ENCODE measurements at regions not wholly inside any gene's neighbourhood (a gene's known extent, or its start where the extent isn't known, plus 50 kb on each side); places are given as distances from the start of the nearest gene placed in this dataset.

DNA sequence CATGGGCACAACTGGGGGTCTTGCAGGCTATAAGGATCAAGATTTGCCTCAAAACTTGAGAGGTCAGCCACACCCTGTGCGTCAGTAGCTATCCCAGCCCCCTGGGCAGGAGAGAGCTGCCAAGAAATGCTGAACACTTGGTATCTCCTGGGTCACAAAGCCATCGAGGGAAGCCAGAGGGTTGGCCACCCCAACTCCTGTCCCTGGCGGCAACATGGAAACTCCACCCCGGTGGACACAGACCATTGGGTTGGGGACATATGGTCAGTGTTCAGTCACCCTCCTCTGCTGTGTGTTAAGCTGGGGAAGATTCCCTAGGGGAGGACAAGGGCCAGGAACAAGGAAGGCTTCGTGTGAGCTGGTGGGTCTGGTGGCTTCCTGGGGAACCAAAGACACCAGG lies 140.6 kb downstream of the C5orf15 start:
- DNase-seq, result no peak

DNA sequence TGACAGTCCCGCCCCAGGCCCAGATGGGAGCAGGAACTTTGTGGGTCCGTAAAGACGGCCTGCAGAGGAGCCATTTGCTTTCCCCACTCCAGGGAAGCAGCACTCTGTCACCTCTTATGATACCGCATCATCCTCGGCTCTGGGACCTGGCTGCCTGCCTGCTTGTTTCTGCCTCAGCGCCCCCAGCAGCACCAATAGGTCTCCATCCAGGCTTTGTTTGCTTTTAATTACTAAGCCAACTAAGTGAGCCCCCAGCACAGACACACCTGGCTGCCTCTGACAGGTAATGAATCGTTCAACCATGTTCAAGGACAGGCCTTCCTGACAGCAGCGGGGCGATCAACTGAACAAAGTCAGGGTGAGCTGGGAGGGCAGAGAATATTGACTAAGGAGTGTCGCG lies 141.4 kb downstream of the C5orf15 start:
- DNase-seq, result no peak

DNA sequence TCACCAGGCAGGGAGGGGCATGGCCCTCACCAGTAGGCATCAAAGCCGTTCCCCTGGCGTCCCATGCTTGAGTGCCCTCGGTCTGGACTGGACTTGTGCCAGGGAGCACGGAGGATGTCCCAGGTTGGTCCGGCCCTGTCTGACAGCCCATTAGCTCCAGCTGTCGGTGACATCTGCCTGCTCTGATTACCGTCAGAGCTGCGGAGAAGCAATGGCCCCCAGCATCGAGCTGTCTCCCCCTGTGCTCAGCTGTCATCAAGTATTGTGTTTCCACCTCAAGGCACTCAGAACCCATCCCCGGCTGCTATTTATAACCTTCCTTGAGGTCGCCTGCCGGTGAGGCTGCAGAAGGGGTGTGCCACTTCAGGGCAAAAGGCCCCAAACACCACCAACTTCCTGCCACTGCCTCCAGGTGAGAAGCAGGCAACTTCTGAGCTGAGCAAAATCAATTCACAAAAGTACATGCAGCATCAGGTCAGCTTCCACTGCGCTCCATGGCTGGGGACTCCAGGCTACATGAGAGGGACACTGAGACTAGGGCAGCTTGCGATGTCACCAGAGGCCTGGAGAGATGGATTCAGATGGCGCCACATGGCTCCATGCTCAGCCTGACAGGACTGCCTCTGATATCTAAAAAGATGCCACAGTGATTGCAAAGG lies 142.7 kb downstream of the C5orf15 start:
- no peak for DNase-seq

DNA sequence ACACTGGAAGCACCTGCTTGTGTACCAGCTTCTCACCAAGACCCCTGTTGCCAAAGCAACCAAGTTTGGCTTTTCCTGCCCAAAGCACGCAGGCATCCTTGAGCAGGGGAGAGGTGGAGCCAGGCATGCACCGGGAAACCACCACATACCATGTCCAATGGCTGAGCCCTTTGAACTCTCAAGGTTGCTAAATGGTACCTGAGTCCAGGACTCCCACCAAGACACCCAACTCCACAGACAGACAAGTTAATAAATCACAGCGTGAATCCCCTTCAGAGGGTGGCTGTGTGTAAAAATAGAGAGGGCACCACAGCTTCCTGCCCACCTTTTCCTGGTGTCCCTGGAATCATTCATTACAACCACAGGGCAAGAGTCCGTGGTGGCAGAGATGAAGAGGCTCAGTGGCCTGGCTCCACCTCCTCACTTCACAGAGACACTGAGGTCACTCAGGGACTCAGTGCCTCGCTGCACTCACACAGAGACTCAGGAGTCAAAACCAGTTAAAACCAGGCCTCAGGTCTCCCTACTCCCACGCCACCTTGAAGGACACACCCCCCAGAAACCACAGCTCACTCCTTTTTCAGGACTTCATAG lies 143.7 kb downstream of the C5orf15 start:
- no peak for DNase-seq

DNA sequence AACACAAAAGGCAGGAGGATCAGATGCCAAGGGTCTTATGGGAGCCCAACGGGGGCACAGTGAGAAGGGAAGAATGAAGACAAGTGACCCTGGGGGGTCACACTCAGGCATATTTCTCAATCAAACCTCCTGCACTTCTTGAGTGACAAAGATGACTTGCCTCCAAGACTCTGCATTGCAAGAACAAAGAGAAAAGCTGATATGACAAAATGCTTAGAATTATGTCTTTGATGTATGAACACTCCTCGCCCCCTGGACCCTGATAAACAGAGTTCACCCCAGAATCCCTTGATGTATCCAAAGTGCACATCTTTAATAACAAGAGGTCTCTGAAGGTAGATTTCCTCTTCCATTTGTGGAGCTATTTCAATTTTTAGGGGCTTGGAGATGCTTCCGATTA lies 146.5 kb downstream of the C5orf15 start:
- no peak for DNase-seq

DNA sequence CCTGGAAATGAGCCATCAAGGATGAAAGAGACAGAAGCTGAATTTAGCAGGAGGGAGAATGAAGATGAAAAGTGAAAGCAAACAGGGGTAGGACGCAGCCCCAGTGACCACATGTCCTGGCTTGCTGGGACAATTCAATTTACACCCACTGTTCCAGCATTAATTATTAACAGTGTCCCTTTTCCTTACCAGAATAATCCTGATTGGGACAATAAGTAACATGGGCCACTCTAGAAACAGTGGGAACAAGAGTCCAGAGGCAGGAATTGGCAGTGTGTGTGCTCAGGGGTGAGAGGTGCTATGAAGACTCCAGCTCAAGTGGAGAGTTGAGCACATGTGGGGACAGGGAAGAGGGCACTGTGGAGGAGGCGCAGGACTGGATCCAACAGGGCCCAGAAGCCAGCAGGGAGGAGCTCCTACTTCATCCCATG lies 147.1 kb downstream of the C5orf15 start:
- DNase-seq, result no peak

DNA sequence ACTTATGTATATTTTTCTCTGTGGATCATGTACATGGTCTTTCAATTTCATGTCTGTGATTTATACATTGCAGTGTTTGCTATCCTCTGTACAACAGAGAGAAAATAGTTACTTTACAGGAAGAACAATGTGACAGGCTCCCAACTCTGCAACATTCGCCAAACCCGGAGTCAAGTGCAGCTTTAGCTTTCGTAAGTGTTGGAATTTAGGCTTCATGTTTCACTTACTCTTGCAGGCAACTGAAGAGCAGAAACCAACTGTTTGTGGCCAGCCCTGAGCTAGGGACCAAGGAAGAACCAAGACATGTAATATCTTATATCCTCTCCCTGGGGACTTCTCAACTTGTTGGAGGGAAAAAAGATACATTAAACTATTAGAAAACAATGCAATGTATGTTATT lies 147.9 kb downstream of the C5orf15 start:
- no peak for DNase-seq

DNA sequence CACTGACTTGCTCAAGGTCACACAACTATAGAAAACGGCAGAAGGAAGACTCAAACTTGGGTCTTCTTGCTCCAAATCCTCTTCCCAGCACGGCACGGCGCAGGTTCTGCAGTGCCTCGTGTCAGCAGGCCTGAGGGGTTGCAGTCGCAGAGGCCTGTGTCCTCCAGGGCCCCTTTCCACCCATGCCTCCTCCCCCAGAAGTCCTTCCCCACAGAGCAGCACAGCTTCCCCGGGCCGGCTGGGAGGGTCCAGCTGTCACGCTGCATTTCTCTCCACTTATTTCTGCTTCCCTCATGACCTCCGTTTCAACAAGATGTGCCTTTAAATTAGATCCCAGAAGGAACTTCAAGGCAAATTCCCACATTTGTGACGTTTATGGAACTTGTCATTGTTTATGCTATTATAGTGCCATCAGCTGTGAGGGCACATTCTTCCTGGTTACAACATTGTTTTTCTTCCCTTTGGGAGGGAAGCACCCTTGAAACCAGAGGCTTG lies 148.4 kb downstream of the C5orf15 start:
- DNase-seq, result no peak

DNA sequence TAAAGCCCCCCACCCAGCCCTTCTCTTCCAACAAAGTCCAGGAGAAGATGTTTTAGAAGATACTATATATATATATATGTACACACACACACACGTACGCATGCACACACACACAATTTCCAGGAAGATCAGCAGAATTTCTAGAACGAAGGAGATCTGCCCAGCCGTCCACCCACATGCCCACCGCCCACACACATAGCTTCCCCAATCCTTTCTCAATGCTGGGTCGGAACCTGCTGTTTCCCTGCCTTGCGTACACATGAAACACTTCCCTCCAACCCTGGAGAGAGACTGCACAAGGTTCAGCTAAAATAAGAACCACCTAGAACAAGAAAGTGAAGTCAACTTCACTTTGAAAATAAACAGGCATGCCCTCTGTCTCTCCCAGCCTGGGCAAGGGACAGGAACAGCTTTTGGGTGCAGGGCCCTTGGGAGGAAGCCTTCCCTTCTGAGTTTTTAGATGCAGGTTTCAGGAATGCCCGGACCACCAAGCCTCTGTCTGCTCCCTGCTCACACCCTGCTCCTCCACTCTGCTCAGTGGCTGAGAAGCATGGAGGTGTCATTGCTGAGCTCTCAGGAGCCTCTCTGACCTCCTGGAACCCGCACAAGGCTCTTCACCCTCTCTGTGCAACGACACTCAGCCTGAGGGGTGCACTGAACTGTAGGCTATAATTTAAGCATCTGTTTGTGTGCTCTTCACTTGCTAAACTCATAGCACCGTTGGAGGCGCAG lies 149.4 kb downstream of the C5orf15 start:
- no peak for DNase-seq

DNA sequence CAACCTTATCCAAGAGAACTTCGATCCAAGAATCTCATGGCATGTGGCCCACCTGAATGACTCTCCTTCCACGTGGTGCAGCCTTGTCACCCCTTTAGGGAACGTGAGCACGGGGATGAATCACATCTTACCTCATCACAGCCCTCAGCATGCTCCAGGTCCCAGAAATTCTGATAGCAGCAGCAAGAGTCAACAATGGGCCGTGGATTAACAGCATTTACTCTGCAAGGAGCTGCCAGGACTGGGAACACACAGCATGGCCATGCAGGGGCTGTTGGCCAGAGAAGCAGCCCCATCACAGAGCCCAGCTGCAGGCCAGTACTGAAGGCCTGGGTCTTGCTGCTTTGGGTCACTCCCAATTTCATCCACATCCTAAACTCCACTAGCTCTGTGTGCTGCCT lies 150.4 kb downstream of the C5orf15 start:
- no peak for DNase-seq

DNA sequence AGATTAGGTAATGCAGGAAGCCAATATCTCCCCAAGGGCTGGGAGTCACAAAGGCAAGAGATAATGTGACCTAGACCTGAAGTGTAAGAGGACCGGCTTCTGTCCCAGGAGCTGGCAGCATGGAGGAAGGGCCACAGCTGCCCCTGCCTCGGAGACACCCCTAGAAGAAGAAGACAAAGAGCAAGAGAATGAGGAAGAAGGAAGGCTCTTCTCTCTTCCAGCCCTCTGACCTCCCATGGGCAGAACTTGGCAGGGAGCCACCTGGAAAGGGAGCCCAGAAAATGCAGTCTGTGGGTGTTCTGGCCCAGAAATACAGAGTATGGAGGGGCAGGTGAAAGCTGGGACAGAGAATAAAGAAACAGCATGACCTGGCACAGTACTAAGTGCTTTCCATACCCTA lies 151.0 kb downstream of the C5orf15 start:
- no peak for DNase-seq

DNA sequence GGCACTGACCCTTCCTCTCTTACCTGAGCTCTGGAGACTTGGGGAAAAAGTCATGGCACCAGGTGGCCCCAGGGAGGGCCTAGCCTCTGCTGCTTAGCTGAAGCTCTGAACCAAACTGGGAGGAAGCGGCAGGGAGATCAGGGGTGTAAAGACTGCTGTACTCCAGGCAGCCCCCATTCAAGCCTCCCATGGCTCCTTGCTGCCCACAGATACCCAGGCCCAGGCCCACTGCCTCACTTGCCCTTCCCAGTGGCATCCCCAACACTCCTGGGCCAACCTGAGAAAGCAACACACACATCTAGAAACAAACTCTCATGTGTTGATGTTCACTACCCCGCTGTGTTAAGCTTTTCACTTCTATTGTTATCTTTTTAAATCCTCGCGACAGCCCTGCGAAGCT lies 151.6 kb downstream of the C5orf15 start:
- no peak for DNase-seq

DNA sequence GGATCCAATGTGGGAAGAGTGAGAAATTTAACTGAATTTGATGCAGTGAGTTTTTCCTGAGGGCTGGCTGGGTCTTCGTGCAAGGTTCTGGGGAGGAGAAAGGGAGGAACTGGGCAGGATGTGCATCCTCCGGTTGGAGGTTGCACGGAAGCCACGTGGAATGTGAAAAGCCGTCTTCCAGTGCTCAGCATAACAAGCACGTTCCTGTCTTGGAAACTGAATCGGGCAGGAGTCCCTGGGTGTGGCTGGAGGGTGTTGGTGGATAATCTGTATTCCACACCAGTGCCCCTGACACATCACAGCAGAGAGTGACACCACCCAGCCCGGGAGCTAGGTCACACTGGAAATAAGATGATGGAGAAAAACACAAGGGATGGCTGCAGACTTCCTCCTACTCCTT lies 154.3 kb downstream of the C5orf15 start:
- no peak for DNase-seq

DNA sequence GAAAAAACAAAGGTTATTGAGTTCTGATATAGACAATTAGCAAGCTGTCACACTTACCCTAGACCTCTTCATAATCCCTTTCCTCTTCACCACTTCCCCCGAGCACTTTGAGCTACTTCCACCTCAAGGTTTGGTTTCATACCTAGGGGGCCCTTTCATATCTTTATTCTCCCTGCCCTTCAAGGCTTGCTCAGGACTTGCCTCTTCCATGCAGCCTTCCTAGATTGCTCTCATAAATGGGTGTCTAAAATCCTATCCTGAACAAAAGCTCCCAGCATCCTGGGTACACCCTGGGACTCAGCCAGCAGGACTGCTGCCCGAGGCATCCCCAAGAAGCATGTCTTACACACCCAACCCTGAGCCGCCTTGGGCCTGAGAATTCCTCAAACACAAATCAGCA lies 157.3 kb downstream of the C5orf15 start:
- no peak for DNase-seq

DNA sequence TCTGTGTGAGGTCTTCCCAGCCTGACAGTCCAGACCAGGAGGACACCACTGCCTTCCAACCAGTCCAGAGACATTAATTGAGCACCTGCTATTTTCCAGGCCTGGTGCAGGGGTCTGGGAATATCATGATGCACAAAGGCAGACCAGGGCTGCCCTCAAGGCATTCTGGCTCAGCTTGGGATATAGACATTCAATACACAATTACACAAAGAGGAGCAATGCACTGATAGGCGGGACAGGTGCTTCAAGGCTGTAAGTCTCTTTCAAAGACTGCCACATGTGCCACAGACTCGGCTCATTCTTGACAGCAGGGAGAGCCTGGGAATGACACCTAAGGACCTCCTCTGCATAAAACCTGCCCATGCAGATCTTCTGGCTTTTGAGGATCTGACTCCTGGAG lies 158.6 kb downstream of the C5orf15 start:
- no peak for DNase-seq

DNA sequence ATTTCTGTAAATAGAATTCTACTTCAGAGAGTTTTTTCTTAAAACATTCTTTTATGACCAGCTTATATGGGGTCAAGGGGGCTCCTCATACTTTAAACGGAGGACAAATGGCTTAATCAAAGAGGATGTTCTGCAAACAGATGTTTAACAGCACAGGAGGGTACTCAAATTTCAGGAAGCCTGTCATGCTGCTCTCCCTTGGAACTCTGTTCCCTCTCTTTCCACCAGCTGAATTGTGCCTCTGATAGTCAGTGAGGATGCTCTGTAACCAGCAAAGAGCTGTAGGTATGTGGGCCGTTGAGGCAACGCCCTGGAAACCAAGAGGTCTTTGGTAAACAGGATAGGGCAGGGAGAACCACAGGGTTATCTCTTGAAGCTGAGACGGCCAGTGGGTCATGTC lies 161.1 kb downstream of the C5orf15 start:
- DNase-seq, result no peak

DNA sequence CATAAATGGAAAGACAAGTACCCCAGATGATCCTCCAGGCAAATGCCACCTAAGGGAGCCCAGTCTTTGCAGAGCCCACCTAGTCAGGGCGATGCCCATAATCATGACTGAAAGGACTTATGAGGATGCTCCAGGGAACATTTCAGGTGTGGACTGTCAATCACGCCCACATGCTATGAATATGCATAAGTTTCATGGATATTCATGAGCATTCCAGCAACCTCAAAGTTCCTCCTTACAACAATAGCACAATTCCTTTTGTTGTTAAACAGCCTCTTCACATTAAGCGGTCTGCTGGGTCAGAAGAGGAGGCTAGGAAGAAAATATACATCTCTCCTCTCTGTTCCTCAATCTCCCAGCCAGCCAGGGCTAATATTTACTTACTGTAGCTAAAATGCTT lies 161.6 kb downstream of the C5orf15 start:
- DNase-seq, result no peak

DNA sequence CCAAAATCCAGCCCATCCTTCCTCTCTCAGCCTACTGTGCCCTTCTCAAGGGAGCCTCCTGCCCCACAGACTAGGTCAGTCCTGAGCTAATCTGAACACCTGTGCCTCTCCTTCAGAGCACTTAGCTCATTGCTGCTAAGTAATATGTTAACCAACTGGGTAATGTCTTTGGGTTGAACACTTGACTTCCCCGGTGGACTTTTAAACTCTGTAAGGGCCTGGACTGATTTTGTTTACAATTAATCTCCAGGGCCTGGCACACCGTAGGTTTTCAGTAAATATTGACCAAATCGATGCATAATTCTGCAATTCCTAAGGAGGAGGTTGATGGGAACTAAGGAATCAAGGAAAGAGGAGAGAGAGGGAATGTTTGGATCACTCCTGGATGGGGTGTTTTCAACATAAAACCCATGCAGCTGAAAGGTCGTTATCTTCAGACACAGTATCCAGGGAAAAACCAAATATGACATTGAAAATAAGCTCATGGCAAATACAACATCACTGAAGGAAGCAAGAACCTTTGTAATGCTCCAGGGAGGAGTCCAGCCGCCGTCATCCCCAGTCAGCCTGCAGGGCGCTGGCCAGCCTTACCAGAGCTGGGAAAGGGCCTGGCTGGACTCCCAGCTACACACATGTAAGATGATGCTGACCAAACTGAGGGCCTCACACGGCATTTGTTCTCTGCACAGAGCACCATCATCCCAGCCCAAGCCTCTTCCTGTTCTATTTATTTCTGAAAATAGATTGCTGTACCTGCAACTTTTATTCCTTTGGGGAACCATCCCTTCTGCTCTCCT lies 166.3 kb downstream of the C5orf15 start:
- DNase-seq, result no peak

DNA sequence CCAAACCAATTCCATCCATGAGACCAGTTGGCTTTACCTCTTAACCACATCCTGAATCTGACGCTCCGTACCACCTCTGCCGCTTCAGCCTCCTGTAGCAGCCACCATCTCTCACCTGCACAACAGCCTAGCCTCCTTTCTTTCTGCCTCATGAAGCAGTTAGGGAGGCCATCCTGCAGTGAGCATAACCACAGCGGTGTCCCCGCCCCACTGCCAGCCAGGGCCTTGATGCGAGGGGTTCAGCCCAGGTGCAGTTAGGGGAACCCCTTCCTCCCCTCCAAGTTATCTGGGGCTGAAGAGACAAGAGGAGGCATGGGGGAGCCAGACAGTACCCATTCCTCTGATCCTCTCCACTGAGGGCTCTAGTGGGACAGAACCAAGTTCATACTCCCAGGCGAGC lies 167.0 kb downstream of the C5orf15 start:
- no peak for DNase-seq

DNA sequence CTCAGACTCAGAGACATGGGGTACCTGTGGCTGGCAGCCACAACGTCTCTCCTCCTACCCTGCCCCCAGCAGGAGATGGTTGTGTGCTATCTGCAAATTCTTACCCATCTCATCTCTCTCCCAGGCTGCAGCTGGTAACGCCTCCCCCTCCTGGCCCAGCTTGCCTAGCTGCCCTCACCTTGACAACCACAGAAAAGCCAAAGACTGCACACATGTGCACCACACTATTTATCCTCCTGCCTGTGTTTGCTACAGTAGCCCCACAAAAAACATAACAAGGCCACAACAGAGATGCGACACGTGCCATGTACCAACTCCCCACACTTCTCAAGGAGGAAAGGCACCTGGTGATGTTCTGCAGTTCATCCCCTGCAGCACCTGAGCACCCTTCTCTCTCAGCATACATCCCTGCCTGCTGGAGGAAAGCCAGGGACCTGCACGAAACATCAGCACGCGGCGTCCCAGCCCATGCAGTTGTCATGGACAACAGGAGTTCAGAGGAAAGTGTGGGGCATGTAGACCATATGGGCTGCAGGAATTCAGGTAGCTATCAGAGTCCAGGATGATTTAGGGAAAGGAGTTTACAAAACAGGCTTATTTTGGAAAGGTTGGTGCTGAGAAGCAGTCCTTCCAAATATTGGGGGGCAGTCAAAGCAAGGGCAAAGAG lies 168.7 kb downstream of the C5orf15 start:
- no peak for DNase-seq

DNA sequence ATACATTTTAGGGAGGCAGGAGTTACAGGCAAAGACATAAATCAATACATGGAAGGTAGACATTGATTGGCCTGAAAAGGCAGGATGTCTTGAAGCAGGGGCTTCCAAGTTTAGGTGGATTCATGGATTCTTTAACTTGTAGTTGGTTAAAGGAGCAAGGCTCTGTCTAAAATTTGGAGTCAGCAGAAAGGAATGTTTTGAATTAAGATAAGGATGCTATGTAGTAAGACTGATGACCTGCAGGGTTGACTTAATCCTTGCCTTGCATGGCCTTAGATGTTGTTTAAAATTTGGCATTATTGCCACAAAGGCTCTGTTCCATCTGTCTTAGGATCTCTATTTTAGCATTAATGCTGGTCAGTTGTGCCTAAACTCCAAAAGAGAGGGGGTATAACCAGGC lies 171.3 kb downstream of the C5orf15 start:
- DNase-seq, result no peak

DNA sequence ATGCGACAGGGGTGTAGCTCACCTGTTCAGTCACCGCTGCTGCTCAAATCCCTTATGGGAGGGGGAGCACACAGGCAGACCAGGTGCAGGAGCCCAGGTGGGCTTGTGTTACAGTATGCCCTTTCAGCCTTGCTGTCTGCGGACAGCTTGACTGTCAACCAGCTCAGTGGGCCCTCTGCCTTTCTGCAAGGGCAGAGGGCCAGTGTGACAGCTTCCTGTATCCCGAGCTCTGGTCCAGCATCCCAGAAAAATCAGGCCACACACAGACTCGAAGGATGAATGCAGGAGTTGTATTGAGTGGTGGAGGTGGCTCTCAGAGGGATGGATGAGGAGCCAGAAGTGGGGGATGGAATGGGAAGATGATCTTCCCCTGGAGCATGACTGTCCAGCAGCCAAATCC lies 172.2 kb downstream of the C5orf15 start:
- DNase-seq, result no peak

Measured in HCEC 1CT (cell line).